M059J (cell line): ENCODE measurements at regions not wholly inside any gene's neighbourhood (a gene's known extent, or its start where the extent isn't known, plus 50 kb on each side); places are given as distances from the start of the nearest gene placed in this dataset.

Experiments
- DNase-seq: peaks from one replicate; pipeline ENCODE4 v3.0.0-alpha.2; 2012; ENCODE audit warnings: low read depth

- DNase-seq = no peak
Observed at GRCh38 chr1:18013216-18013615, 94.4 kb upstream of the IGSF21 start.

DNA sequence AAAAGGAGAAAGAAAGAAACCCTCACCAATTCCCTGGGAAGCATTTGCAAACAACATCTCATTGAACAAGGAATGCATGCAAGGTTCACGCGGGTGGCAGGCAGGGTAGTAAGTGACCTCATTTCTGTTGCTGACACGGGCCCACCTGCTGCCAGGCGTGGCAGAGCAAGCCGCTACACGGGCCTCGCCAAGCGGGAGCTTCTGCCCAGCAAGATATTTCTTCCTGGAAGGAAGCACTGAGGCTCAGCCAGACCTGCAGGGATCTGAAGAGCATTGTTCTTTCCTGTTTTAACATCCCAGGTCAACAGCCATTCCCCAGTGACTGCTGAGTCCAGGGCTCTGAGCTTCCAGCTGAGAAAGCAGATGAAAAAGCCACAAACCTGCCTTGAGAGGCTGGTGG is 91.9 kb upstream of the IGSF21 start:
- DNase-seq = no peak

DNA sequence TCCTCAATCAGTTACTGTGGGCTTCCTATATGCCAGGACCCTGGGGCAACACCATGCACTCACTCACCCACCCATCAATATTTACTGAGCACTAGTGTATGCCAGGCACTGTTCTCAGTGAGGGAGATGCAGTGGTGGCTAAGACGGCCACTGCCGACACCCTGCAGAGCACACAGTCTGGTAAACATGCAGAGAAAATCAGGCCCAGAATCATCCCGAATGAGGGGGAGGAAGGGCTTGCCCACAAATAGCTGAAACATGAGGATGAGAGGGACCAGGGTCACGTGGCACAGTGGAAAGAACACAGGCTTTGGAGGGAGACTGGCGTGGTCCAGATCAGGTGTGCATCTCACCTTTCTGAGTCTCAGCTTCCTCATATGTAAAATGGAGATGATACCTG is 89.2 kb upstream of the IGSF21 start:
- no peak for DNase-seq

DNA sequence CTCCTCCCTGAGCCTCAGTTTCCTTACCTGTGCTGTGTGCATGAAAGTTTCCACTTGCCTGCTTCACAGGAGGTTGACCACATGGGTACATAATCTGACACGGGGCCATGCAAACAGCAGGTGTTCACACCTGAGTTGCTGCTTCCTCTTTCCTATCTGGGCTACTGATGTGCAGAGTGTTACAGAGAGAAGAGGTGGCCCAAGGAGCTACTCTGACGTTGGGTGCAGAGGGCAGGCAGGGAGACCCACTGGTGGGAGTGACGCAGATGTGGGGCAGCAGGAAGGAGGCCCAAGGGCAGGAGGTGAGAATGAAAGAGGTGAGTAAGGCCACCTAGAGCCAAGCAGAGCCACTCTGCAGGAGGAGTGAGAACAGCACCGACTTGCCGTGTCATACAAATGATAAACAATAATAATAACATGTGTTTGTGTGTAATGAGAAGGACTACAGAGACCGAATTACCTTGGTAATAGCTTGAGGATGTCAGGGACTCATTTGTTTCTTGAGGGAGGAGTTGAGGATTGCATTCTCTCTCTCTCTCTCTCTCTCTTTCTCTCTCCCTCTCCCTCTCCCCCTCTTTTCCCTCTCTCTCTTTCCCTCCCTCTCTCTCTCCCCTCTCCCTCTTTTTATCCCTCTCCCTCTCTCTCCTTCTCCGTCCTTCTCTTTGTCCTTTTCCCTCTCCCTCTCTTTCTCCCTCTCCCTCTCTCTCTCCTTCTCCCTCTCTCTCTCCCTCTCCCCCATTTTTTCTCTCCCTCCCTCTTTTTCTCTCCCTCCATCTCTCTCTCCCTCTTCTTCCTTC is 87.4 kb upstream of the IGSF21 start:
- no peak for DNase-seq

- peak; percentile 41 for DNase-seq
Observed at GRCh38 chr1:18021242-18021641, 86.4 kb upstream of the IGSF21 start.

DNA sequence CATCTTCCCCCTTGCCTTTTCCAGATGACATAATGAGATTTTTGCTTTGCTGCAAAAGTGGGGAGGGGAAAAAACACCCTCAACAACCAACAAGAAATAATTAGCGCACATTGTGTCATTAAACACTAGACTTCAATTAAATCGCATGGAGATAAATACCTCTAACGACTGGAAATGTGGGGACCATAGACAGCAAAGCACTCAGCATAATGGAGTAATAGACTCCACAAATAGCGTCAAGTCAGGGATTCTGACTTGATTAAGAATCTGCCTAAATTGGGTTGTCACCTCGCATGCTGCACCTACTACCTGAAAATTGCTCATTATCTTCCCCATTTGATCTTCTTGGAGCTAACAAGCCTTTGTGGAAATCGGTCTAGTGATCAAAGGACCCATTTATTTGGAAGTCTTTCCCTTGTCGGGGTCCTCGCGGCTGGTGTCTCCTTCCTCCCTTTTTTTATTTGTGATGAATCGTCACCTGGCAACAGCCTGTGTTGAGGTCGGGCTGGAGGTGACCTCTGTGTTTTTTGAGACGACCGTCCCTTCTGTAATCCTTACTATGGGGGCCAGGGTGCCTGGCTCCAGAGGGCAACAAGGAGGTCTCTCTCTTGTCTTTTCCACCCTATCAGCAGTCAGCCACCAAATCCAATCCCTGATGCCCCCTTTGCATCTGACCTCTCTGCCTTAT is 75.3 kb upstream of the IGSF21 start:
- DNase-seq = no peak

DNA sequence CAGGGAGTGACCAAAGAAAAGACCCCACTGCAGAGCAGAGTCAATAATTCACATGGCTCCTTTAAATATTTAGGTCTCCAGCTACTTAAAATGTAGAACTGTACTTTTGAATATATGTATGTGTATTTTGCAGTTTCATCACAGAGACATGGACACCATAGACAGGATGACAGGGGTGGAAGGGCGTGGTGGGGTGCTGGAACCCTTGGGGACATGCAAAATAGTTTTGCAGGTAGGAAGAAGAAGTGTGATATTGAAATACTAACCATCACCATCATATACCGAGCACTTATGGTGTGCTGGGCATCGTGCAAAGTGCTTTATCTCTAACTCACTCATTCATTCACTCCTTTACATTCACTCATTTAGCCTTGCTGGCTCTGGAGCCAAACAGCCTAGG is 72.5 kb upstream of the IGSF21 start:
- no peak for DNase-seq

DNA sequence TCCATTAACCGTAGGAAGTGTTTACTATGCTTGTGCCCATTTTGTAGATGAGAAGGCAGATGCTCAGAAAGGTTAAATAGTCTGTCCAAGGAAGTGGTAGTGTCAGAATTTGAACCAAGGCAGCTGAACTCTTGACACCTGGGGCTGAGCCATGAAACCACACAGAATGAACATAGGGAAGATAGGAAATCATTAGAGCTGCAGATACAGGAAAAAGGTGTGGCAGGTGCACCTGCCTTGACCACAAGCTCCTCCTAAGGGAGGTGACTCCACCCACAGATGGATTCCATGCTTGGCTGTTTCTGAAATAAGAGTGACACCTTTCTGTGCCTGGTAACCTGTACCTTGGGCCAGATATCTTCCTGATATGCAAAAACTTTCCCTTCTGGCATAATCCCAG is 69.9 kb upstream of the IGSF21 start:
- DNase-seq = no peak

- DNase-seq = no peak
Observed at GRCh38 chr1:18038051-18038450, 69.5 kb upstream of the IGSF21 start.

DNA sequence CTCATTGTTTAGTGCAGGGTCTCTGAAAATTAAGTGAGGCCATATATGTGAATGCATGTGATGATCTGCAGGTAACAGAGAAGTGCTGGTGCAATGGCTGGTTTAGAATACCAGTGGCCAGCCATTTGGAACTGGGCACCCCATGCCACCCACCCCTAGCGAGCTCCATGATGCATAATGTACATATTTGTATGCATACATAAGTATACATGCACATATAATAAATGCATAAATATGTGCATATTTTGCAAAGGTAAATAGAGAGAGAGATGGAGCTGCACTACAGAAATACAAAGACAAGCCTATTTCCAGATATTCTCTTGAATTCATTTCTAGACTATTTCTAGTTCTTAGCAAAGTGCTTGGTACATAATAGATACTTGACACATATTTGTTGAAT is 68.5 kb upstream of the IGSF21 start:
- no peak for DNase-seq

DNA sequence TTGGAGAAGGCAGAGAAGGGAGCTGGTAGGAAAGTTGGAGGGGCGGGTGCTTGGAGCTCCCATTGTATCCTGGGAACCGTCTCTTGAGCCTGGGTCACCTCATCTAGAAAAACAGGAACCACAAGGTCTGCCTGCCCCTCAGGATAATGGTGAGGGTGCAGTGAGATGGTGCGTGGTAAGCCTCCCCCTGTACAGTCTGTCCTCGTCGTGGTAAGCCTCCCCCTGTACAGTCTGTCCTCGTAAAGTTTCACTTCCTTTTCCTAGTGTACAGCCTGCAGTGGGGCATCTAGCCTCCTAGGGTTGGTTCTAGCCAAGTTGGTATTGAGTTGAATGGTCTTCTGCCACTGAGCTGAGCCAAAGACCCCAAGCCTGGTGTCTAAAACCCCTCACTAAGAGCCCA is 66.5 kb upstream of the IGSF21 start:
- DNase-seq = no peak

DNA sequence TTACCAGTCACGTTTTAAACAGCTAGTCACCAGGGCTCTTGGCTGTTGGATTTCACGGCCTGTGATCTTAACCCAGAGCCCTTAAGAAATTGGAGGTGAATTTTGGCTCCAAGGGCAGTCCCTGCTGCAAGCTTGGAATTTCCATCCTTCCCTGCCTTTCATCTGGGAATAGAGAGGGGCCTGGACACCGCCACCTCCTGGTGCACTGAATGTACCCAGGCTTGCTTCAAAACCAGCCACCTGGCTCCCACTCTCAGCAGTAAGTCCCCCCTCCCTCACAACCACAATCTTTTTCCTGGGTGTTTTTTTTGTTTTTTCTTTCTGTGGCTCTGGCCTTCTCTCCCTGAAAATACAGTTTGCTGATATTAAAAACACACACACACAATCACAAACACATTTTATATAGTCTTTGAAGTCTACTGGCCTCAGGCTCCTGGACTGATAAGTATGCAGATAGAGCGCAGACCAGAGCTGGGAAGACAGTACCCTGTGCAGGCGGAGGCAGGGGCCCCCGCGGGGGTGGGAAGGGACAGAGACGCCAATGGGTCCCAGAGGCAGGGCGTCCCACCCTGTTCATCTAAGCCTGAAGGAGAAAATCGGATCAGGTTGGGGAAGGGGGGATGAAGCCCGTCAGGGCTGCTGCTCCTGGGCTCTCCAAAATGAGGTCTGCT is 65.8 kb upstream of the IGSF21 start:
- DNase-seq = no peak

DNA sequence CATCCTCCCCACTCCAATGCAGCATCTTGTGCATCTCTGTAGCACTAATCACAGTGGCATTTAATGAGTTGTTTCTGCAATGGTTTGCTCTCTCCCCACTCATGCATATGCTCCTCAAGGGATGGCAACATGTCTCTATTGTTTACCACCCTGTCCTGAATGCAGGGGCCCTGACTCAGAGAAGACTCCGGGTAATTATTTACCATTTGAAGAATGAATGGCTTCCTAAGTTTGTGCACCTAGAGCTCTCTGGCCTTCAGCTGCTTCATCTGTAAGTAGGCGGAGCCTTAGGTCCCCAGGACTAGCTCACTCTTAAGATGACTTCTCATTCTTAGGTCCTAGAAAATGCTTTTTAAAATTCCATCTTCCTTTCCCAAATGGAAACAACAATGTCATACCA is 63.7 kb upstream of the IGSF21 start:
- no peak for DNase-seq

DNA sequence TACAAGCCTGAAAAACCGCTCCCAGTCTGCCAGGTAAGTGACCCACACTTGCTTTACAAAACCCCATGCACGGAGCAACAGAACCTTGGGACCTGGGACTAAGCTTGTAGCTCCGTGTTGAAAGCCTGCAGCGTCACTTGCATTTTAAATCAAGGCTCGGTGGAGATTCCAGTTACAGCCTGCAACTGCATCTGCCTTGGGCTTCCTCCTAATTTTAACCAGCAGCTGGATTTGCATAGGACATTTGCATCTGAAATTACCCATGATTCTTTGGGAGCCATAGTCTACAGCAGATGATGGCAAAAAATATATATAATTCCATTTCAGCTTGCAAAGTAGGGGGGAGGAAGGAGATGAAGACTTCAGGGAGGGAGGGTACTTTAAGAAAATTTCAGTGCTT is 62.4 kb upstream of the IGSF21 start:
- no peak for DNase-seq

- no peak for DNase-seq
Observed at GRCh38 chr1:18045621-18046020, 62.0 kb upstream of the IGSF21 start.

DNA sequence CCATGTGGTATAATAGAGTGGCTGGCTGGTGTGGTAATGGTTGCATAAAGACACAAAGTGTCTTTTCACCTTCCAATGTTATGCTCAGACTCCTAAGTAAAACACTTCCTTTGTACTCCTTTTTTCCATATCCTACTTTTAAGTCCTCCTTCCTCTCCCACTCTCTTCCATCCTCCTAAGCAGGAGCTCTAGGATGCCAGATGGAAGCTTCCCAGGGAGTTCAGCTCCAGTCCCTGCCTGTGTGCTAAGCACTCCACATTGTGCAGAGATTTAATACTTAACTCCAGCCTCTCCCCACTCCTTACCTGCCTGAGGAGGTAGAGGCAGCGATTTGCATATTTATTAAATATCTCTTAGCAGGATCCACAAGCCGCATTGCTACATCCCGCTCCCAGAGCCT is 60.5 kb upstream of the IGSF21 start:
- no peak for DNase-seq

- no peak for DNase-seq
Observed at GRCh38 chr1:18049228-18049627, 58.4 kb upstream of the IGSF21 start.

- DNase-seq = no peak
Observed at GRCh38 chr1:18052671-18053070, 54.9 kb upstream of the IGSF21 start.

- no peak for DNase-seq
Observed at GRCh38 chr1:18055156-18055555, 52.4 kb upstream of the IGSF21 start.

DNA sequence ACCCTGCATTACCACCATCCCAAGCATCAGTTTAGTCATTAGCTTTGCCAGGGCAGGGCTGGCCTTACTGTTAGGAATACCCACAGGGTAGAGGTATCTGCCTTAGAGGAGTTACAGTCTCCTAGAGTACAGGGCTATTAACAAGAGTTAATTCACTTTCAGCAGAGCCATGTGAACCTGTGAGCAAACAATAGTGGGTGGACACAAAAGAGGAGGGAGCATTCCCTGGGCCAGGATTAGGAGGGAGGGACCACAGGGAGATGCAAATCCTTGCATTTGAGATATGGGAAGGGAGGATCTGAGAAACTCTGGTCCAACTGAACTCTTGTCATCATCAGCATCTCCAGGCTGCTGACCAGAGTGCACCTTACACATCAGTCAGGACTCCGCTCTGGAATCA is 51.1 kb upstream of the IGSF21 start:
- no peak for DNase-seq

- DNase-seq = no peak
Observed at GRCh38 chr1:18057623-18058022, 50.0 kb upstream of the IGSF21 start.
